ENCODE measurements at regions not wholly inside any gene's neighbourhood (a gene's known extent, or its start where the extent isn't known, plus 50 kb on each side); places are given as distances from the start of the nearest gene placed in this dataset.

- Histone ChIP-seq H2AFZ (ENCODE audit: control insufficient read depth, low read depth, low read length) (no peak overlapping the region), H3K79me2 (ENCODE audit: control insufficient read depth, insufficient read depth, low read length) (no peaks in the 10 kb centered on the region), H3K4me3 (no peak overlapping the region), H4K20me1 (ENCODE audit: control insufficient read depth, insufficient read depth) (no peaks in the 10 kb centered on the region), H3K27ac (ENCODE audit: control insufficient read depth, insufficient read depth) (no peak overlapping the region), H3K27me3 (replicated peaks in 1 of 2; ENCODE audit: control insufficient read depth in 2 of 2, insufficient read depth in 2 of 2, low read length in 1 of 2) (no peaks in the 10 kb centered on the region), H3K4me2 (ENCODE audit: control insufficient read depth, insufficient read depth) (no peak overlapping the region), H3K9ac (ENCODE audit: control insufficient read depth, insufficient read depth, low read length) (no peak overlapping the region), H3K4me1 (ENCODE audit: control insufficient read depth, insufficient read depth, low read length) (no peaks in the 10 kb centered on the region), H3K36me3 (ENCODE audit: control insufficient read depth in 2 of 2, insufficient read depth in 2 of 2, low read length in 1 of 2) (no peaks in the 10 kb centered on the region), H3K9me3 (replicated peaks; ENCODE audit: control insufficient read depth, insufficient read depth, low read length) (no peaks in the 10 kb centered on the region)
- WGBS (ENCODE audit: insufficient coverage, insufficient replicate concordance, low lambda C conversion rate, missing lambda C conversion rate), result 26% methylated on average over 4 of the region's 4 CpGs
- no TSS peak for BruUV-seq (replicated peaks)
- SMC1A ChIA-PET (ENCODE audit: uncharacterized antibody, unreplicated experiment), result interaction anchor here (0.6 to 1.1 kb wide), 3 partner anchors 10 to 25 kb away, joined by 3 read pairs; no protein-coding TSS in a partner anchor
- intact Hi-C loops (cut with micrococcal nuclease; ENCODE audit: unreplicated experiment) (no loop called here), in situ Hi-C loops (cut with MboI) (no loop called here)
- TF ChIP-seq CHD1 (IDR thresholded peaks at IDR 0.05; ENCODE audit: low read depth, low read length), result no peak
- TF ChIP-seq RUNX3 (IDR thresholded peaks at IDR 0.05; ENCODE audit: low read length), result no peak
- TF ChIP-seq RELA (IDR thresholded peaks at IDR 0.05; ENCODE audit: borderline replicate concordance, partially characterized antibody), result no peak
- TF ChIP-seq KDM1A (IDR thresholded peaks at IDR 0.05; ENCODE audit: borderline replicate concordance), result no peak
- TF ChIP-seq SRF (IDR thresholded peaks at IDR 0.05; ENCODE audit: low read depth in 2 of 2, low read length in 2 of 2), result no peak
- no peak for TF ChIP-seq FOXM1 (IDR thresholded peaks at IDR 0.05; ENCODE audit: low read depth, low read length)
- TF ChIP-seq CEBPZ (IDR thresholded peaks at IDR 0.05; ENCODE audit: low read depth, low read length), result no peak
- no peak for TF ChIP-seq CREB1 (IDR thresholded peaks at IDR 0.05; ENCODE audit: low read depth)
- TF ChIP-seq STAT1 (conservative IDR thresholded peaks at IDR 0.05), result no peak
- no peak for TF ChIP-seq DPF2 (IDR thresholded peaks at IDR 0.05)
- TF ChIP-seq RB1 (IDR thresholded peaks at IDR 0.05; ENCODE audit: borderline replicate concordance), result no peak
- TF ChIP-seq SMARCA5 (IDR thresholded peaks at IDR 0.05), result no peak
- no peak for TF ChIP-seq MYC (IDR thresholded peaks at IDR 0.05; ENCODE audit: insufficient read depth, insufficient read length, insufficient replicate concordance, low read length, severe bottlenecking)
- CTCF ChIA-PET, result interaction anchor here (0.7 to 0.9 kb wide), 2 partner anchors 14 to 49 kb away, joined by 3 read pairs; no protein-coding TSS in a partner anchor
- FAIRE-seq (no peak), ATAC-seq (no peak), DNase-seq (ENCODE audit: low read depth, low spot score) (no peak)
- POLR2A ChIA-PET, result no interaction called here
- RAD21 ChIA-PET (ENCODE audit: unreplicated experiment), result interaction anchor here (0.7 kb wide), 1 partner anchor 8 kb away, joined by 3 read pairs; no protein-coding TSS in a partner anchor
Observed at GRCh38 chr13:81683521-81683920, 1342.6 kb upstream of the SPRY2 start.

Measured in GM12878 (cell line).